ENCODE measurements at regions not wholly inside any gene's neighbourhood (a gene's known extent, or its start where the extent isn't known, plus 50 kb on each side); places are given as distances from the start of the nearest gene placed in this dataset.
"Not testable (repeated sequence)": the region's sequence is repeated elsewhere in the genome, so short reads cannot be mapped to it uniquely, and the experiment has no call there.

DNA sequence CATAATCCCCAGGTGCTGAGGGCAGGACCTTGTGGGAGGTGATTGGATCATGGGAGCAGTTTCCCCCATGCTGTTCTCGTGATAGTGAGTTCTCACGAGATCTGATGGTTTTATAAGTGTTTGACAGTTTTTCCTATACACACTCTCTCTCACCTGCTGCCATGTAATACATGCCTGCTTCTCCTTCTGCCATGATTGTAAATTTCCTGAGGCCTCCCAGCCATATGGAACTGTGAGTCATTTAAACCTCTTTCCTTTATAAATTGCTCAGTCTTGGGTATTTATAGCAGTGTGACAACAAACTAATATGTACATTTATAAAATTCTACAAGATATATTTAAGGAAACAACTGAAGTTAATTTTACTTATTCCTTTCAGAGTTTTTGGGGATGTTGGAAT lies 170.8 kb upstream of the BET1 start:
- DNase-seq (ENCODE audit: low read depth): no peak

DNA sequence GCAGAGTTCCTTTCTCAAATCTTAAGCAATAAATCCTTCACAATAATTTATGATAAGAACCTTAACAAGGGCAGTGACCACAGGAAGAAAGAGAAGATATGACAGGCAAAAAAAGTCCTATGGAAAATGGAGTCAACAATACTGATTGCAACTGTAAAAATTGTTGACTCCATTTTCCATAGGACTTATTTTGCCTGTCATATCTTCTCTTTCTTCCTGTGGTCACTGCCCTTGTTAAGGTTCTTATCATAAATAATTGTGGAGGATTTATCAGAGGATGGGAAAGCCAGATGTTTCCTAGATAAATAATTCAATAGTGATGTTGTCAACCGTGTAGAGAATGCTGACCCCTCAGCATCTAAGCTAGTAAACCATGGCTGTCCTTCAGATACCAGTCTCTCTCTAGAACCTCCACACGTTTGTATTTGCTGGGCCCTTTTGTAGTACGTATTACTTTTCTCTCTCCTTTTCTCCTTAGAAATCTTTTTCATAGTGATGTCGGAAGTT lies 172.6 kb upstream of the BET1 start:
- DNase-seq (ENCODE audit: low read depth): no peak

DNA sequence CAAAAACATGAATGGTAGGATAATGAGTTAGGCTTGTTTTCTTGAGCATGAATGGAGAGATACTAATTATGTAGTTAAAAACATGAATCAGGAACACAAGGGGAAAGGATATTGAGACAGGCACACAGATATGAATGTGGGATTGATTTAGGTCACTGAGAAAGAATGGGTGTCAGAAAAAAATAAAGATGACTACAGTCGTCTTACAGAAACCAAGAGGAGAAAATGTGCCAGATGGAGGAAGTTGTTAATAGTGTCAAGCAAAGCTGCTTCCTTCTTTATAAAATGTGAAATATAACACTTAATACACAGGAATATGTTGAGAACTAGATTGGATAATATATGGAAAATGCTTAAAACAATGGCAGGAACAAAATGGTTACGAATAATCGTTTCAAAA lies 173.3 kb upstream of the BET1 start:
- DNase-seq (ENCODE audit: low read depth): no peak

DNA sequence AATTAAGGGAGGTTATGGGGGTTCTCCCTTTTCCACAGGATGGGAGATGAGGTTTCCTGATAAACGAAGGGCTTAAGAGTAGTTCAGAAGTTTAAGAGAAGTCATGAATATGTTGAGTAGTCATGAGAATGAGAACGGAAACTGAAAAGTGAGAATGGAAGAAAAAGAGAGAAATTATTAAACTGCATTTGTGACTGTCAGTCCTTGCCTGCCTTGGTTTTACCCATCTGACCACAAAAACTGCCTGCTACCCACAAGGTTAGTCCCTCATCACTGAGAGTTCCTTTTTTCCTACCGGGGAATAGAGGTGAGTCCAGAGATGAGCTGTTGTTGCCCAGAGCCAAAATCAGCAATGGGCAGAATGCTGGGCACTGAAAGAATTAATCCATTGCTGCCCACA lies 174.1 kb upstream of the BET1 start:
- no peak for DNase-seq (ENCODE audit: low read depth)

DNA sequence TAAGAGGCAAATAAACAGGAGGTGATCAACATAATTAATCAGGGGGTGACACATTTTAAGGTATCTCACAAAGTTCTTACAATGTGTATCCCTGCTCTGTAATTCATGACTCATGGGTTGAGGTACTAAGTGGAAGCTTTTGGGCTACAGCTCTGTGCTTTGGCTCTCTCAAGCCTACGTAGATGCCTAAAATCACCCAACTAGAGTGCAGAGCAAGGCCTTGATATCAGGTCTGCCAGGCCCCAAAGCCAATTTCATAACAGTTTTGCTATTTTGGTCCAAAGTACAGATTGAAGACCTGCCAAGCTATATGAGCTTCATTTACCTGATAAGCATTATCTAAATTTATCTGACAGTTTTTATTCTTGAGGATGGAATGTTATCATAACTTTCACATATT lies 175.3 kb upstream of the BET1 start:
- DNase-seq (ENCODE audit: low read depth): no peak

DNA sequence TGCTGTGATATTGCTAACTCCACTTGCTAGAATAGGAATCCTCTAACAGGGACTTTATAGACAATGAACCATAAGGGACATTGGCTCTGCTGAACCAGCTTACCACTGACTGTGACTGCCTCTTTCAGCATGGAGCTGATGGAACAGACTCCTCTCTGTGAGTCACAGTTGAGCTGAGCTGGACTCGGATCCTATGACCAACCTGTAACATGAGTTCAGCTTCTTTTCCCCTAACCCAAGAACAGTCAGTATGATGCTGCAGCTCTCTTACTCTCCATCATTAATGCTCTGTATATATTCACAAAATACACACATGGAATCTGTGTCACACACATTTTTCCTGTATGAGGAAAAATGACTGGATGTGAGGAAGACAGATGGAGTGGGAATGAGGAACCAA lies 177.9 kb upstream of the BET1 start:
- no peak for DNase-seq (ENCODE audit: low read depth)

DNA sequence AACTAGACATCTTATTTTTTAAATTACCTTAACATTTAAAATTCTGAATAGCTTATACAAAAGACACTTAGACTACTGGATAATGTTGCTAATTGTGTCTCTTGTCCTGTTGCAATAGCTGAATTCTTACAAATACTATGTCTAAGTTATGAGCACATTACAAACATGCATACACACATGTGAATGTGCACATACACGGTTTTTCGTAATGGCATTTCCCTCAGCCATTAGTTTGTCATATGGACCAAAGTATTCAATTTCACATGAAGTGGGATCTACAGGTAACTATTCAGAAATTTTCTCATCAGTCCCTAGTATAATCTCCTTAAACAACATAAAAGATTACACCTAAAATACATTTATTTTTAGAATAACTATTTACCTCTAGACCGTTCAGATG lies 178.6 kb upstream of the BET1 start:
- no peak for DNase-seq (ENCODE audit: low read depth)

DNA sequence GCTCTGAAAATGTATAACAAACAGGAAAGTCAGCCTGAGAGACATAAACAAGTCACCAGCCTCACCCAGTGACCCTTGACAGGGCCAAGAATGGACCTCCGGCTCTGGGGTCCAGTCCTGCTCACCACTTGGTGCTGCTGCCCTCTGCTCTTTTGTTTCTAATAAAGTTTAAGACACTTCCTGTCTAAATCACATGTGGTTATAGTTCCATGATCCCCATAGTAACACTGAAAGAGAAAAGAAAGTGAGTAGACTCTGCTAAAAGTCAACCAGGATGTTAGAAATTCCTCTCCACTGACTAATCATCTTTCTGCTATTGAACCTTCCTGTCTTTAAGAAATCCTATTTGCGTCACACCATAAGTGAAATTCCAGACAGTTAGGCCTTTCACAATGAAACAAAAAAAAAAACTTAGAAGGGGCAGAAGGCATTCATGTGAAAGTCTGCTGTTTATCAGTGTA lies 179.2 kb upstream of the BET1 start:
- DNase-seq (ENCODE audit: low read depth): no peak

DNA sequence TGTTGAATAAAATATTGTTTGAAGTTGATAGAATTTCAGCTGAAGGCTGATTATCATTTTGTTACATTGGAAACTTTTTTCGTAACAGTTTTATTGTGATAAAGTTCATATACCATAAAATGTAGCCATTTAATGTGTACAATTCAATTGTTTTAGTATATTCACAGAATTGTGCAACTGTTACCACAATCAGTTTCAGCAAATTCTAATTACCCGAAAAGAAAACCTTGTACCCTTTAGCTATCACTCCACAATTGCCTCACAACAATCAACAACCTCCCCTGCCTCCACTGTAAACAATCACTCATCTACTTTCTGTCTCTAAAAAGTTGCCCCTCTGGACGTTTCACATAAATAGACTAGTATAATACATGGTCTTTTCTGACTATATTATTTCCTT lies 179.7 kb upstream of the BET1 start:
- DNase-seq (ENCODE audit: low read depth): no peak

DNA sequence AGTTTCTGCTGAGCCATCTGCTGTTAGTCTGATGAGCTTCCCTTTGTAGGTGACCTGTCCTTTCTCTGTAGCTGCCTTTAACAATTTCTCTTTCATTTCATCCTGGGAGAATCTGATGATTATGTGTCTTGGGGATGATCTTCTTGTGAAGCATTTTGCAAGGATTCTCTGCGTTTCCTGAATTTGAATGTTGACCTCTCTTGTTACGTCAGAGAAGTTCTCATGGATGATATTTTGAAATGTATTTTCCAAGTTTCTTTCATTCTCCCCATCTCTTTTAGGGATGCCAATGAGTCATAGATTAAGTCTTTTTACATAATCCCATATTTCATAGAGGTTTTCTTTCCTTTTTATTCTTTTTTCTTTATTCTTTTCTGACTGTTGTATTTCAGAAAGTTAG lies 184.2 kb upstream of the BET1 start:
- no peak for DNase-seq (ENCODE audit: low read depth)

DNA sequence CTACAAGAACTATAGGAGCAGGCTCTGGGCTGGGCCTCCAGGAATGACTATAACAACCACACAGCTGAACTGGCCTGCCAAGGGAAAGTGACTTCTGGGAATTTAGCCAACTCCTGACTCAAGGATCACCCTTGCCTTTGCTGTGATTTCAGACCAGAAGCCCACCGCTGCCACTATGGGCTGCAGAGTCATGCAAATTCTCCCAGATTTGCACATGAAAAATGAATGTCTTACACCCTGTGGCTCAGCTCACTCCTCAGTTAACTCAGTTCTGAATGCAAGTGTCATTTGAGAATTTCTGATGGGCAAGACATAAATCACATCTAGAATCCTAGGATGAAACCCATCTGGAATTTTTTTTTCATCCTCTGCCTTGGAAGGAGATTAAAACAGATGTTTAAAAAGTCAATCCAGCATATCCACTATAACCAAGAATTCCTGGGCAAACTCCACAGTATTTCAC lies 186.5 kb upstream of the BET1 start:
- DNase-seq (ENCODE audit: low read depth): no peak

DNA sequence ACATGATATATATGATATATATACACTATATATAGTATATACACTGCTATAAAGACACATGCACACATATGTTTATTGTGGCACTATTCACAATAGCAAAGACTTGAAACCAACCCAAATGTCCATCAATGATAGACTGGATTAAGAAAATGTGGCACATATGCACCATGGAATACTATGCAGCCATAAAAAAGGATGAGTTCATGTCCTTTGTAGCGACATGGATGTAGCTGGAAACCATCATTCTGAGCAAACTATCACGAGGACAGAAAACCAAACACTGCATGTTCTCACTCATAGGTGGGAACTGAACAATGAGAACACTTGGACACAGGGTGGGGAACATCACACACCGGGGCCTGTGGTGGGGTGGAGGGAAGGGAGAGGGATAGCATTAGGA lies 190.3 kb upstream of the BET1 start:
- DNase-seq (ENCODE audit: low read depth): not testable (repeated sequence)

DNA sequence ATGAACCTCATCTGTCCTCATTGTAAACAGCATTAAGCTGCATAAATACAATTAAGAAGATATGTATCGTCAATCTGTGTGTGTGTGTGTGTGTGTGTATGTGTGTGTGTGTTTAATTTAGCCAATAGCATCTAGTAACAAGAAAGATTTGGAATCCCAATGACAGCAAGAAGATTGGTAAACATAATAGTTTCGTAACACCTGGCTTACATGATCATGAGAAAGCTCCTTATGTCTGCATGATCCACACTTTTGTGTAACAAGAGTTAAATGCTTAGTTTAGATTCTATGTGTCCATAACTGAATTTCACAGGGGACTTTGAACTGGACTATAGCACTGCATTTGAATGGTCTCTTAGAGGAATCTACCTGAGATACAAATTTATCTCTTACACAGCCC lies 191.0 kb upstream of the BET1 start:
- DNase-seq (ENCODE audit: low read depth): no peak

DNA sequence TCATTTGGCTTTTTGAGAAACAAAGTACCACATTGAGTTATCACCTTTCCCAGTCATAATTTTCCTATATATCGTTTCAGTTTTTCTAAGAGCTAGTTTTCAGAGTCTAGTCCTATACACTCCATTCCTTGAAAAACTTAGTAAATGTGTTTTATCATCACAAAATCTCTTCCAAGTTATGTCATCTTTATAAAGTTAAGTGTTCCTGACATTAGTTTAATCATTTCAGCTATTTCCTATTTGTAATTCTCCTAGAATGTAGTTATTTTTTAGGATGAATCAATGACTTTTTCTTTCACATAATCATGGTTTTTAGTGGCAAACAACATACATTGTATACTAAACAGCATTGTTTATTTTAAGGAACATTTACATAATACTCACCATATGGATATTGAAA lies 191.7 kb upstream of the BET1 start:
- no peak for DNase-seq (ENCODE audit: low read depth)

DNA sequence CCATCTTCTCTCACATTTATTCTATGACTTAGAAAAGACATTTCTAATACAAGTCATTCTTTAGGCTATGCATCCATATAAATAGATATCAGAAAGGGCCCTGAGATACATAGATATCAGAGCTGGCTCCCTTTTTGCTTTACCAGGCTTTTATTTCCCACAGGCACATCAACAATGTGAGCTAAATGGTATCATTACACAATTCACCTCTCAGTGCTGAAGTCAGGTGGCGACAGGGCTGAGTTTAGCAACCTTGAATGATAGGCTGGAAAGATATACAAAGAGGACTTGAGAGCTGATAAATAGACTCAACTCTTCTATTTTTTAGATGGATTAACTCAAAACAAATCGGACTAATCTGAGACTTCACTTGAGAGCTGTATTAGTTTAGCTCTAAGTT lies 189.2 kb upstream of the COL1A2 start:
- no peak for DNase-seq (ENCODE audit: low read depth)

DNA sequence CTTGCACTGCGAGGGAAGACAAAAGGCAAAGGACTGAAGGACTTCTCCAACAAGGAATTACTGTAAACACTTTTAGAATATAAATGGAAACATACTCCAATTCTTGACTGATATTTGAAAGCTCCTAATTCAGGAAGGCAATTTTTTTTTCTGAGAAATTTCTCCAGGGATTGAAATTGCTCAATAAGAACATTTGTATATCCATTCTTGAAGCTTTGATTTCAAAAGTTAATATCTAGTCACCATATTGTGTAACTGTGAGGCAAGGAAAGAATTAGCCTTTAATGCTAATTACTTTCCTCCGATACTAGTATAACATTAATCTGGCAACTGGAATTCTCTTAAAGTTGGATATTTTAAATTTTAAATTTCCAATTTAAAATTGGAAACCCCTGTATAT lies 188.4 kb upstream of the COL1A2 start:
- DNase-seq (ENCODE audit: low read depth): no peak

DNA sequence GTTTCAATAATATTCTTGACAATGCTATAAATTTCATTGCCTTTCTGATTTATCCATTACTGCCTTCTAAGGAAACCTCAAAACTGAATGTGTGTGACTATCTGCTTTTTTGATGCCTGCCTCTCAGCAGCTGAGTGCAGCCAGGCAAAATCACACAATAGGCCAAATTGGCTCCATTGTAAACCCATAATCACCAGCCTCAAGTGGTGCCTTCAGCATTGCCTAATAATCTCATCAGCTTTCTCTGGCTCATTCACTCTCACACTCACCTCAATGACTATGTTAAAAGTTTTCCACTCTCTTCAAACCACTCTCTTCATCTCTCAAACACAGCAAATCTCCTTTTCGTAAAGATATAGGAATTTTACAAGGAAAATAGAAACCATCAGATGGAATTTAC lies 182.5 kb upstream of the COL1A2 start:
- DNase-seq (ENCODE audit: low read depth): no peak

DNA sequence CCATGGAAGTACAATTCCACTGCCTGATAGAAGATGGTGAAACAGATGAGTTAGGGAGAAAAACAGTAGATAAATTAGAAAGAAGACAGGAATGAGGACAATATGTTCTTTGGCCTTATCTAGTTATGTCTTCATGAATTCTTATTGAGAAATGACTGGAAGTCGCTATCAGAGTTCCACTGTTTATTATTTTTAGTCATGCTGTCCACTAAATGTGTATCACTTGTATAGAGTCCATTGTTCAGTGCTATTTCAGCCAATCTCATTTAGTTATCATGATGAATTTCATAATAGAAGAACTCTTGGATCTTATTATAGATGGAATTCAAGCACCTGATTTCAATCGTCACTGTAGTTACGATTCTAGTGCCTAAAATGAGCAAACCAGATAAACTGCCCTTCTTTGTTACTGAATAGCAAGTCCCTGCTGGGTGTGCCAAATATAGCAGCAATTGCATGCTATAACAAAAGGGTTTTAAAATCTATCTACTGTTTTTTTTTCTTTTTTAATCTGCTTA lies 177.7 kb upstream of the COL1A2 start:
- DNase-seq (ENCODE audit: low read depth): no peak

DNA sequence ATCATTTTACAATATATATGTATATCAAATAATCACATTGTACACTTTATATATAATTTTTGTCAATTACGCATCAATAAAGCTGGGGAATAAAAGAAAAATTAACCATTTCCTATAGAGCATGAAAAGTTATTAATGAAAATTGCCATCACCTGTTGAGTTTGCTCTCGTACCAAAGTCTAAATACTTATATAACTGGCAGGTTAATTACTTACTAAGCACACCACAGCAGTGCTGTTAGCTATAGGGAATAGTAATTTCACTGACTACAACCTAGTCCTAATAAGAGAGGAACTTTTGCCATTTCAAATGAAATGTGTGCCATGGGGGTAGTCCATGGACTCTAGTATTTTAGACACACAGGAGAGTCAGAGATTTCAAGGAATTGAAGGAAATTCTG lies 176.9 kb upstream of the COL1A2 start:
- DNase-seq (ENCODE audit: low read depth): no peak

DNA sequence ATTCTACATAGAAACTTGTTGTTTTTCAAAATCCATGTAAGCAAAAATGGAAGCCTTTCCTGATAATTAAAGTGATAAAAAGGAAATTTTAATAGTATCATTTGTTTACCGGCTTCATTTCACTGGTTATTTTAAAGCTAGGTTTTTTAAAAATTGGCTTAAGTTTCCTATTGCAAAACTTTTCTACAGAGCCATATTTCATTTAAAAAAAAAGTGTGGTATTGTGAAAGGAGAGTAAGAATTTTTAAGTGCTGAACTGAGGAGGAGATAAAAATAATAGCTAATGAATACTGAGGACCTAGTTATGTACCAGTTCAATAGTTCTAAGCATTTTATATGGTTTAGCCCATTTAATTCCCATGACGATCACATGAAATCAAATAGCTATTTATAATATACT lies 172.2 kb upstream of the COL1A2 start:
- DNase-seq (ENCODE audit: low read depth): no peak

DNA sequence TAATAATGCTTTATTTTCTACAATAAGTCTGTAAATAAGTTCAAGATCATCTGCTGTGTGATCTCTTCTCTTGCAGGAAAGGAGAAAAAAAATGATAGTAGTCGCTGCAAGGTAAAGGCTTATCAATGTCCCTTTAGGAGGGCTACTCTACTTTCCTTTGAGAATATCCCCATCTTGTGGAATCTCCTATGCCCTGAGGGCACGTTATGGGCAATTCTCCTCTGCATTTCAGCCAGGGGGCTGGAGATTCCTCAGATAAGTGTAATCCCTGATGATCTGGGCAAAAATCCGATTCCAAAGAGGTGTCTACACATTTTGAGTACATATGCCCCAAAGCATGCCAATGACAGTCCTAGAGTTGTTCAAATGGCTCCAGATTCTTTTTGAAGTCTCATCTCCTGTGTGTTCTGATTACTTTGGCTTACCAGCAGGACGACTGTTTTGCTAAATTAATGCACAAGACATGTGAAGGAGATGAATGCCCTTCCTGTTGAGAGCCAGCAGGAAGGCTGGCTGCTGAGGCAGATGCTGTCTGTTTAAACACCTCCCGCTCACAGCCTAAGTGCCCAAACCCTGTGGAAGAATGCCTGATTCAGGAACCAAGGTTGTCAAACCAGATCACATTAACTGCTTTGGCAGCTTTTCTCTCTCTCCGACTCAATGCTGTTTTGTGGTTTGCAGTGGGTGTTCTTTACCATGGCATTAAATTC lies 171.2 kb upstream of the COL1A2 start:
- DNase-seq (ENCODE audit: low read depth): no peak

DNA sequence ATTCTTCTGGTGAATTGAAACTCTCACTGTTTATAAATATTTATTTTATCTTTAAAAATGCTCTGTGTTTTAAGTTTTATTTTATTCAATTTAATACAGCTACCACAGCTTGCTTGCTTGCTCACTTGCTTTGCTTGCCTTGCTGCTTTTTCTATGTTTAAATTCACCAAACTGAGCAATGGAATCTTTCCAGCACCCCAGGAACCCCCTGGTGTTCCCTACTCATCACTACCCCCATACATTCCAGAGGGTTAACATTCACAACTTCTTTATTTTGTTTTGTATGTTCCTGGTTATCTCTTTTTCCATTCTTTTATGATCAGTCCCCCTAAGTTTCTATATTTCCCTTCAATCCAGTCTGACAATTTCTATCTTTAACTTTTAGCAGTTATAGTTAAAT lies 166.5 kb upstream of the COL1A2 start:
- DNase-seq (ENCODE audit: low read depth): no peak

DNA sequence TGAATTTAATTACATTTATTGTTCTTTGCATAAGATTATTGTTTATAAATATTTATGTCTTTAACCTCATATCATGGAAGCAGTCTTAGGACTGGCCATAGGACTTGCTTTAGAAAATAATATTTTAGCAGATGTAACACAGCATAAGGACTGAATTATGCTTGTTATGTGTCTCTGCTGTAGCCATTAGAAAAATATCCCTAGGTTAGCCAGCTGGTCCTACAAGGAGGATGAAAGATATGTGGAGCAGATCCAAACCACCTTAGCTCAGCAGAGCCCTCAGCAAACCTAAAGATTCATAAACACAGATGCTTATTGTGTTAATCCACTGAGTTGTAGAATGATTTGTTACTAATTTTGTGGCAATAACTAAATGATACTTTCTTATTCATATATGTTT lies 166.0 kb upstream of the COL1A2 start:
- DNase-seq (ENCODE audit: low read depth): no peak

DNA sequence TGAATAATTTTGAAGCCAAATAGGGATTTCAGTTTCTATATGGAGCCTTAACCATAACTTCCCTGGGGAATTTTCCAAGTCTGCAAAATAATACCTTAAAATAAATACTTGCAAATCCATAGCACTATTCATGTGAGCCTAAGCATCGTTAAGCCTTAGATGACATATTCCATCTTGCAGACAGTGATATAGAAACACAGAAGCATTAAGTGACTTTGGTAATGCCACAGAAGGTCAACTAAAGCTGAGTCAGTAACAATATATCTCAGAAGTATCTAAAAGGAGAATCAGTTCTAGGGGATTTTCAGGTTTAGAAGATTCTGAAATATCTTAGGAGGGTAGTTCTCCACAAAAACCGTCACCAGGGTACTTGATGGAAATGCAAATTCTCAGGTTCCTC lies 163.4 kb upstream of the COL1A2 start:
- no peak for DNase-seq (ENCODE audit: low read depth)
